GM04503 (cell line): ENCODE measurements at regions not wholly inside any gene's neighbourhood (a gene's known extent, or its start where the extent isn't known, plus 50 kb on each side); places are given as distances from the start of the nearest gene placed in this dataset.

Experiments used
- DNase-seq: peaks from one replicate; pipeline ENCODE4 v3.0.0-alpha.2; 2012; ENCODE audit warnings: low read depth

GRCh38 chr13:70386919-70387318 lies 278.7 kb upstream of the KLHL1 start:
- DNase-seq: no peak

GRCh38 chr13:70385852-70386251 lies 277.6 kb upstream of the KLHL1 start:
- DNase-seq: no peak

- DNase-seq: no peak
Measured at GRCh38 chr13:70384156-70384555, 275.9 kb upstream of the KLHL1 start.

GRCh38 chr13:70380809-70381208 lies 272.6 kb upstream of the KLHL1 start:
- DNase-seq: no peak

GRCh38 chr13:70375718-70376117 lies 267.5 kb upstream of the KLHL1 start:
- DNase-seq: no peak

GRCh38 chr13:70370924-70371323 lies 262.7 kb upstream of the KLHL1 start:
- DNase-seq: no peak

- DNase-seq: no peak
Measured at GRCh38 chr13:70366720-70367119, 258.5 kb upstream of the KLHL1 start.

GRCh38 chr13:70363991-70364390 lies 255.7 kb upstream of the KLHL1 start:
- no peak for DNase-seq

- DNase-seq: no peak
Measured at GRCh38 chr13:70362820-70363570, 254.7 kb upstream of the KLHL1 start.

- no peak for DNase-seq
Measured at GRCh38 chr13:70357031-70357430, 248.8 kb upstream of the KLHL1 start.

GRCh38 chr13:70353096-70353495 lies 244.8 kb upstream of the KLHL1 start:
- DNase-seq: no peak

- no peak for DNase-seq
Measured at GRCh38 chr13:70347947-70348620, 239.8 kb upstream of the KLHL1 start.

GRCh38 chr13:70339738-70340137 lies 231.5 kb upstream of the KLHL1 start:
- no peak for DNase-seq

- no peak for DNase-seq
Measured at GRCh38 chr13:70338609-70339008, 230.4 kb upstream of the KLHL1 start.

GRCh38 chr13:70336866-70337265 lies 228.6 kb upstream of the KLHL1 start:
- no peak for DNase-seq

- no peak for DNase-seq
Measured at GRCh38 chr13:70333752-70334151, 225.5 kb upstream of the KLHL1 start.

GRCh38 chr13:70330697-70331361 lies 222.6 kb upstream of the KLHL1 start:
- DNase-seq: no peak

- DNase-seq: no peak
Measured at GRCh38 chr13:70324519-70324918, 216.3 kb upstream of the KLHL1 start.

GRCh38 chr13:70311191-70311590 lies 202.9 kb upstream of the KLHL1 start:
- no peak for DNase-seq

- DNase-seq: no peak
Measured at GRCh38 chr13:70310396-70311119, 202.3 kb upstream of the KLHL1 start.

- no peak for DNase-seq
Measured at GRCh38 chr13:70297189-70297616, 189.0 kb upstream of the KLHL1 start.

GRCh38 chr13:70284371-70284770 lies 176.1 kb upstream of the KLHL1 start:
- no peak for DNase-seq

- no peak for DNase-seq
Measured at GRCh38 chr13:70275841-70276240, 167.6 kb upstream of the KLHL1 start.
